ENCODE measurements at regions not wholly inside any gene's neighbourhood (a gene's known extent, or its start where the extent isn't known, plus 50 kb on each side); places are given as distances from the start of the nearest gene placed in this dataset.

DNA sequence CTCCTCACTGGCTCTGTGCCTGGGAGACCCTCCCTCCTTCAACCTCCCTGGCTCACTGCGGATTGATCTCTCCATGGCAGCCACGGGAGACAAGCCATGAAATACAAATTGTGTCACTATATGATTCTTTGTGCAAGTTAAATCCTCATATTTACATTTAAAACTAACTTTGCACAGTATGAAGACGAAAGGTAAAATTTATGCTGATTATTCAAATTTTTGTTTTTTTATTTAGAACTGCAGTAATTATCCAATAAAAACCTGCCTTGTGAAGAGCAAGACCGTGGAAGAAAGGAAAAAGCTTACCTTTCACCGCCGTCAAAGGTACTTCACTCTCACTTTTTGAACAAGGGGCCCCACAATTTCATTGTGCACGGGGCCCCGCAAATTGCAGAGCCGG is 436.9 kb downstream of the EIPR1 start:
- TF ChIP-seq CTCF (IDR thresholded peaks at IDR 0.05 in 2 of 3, conservative IDR thresholded peaks at IDR 0.05 in 1 of 3; ENCODE audit: borderline replicate concordance in 1 of 3, insufficient read depth in 1 of 3, low read depth in 2 of 3, low read length in 2 of 3): no peak
- TF ChIP-seq POLR2AphosphoS5 (IDR thresholded peaks at IDR 0.05; ENCODE audit: low read depth, low read length): no peak
- no peak for TF ChIP-seq SP1 (IDR thresholded peaks at IDR 0.05; ENCODE audit: low read depth)
- no peak for TF ChIP-seq POLR2A (IDR thresholded peaks at IDR 0.05; ENCODE audit: borderline replicate concordance, extremely low read depth, insufficient read depth, insufficient read length)
- TF ChIP-seq ELF1 (IDR thresholded peaks at IDR 0.05; ENCODE audit: borderline replicate concordance, low read depth): no peak

All from HCT116 (cell line).